ENCODE measurements at regions not wholly inside any gene's neighbourhood (a gene's known extent, or its start where the extent isn't known, plus 50 kb on each side); places are given as distances from the start of the nearest gene placed in this dataset.

DNA sequence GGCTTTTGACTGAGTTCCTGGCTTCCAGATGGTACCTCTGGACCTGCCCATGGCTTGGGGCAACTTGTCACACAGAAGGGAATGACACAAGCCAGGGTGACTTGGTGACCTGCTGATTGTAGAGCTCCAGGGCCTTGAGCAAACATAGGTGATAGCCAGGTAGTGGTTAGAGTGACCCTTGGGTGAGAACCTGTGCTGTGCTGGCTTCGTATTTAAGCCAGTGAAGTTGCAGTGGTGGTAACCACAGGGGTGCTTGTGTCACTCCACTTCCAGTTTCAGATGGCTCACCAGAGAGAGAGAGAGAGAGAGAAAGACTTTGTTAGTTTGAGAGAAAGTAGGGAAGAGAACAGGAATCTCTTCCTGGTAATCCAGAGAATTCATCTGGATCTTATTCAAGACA, 471.6 kb downstream of the ZIC3 start:
- no peaks in the 10 kb centered on the region for H3K4me1 Mint-ChIP-seq (ENCODE audit: unreplicated experiment)
- no peaks in the 10 kb centered on the region for H3K27me3 Mint-ChIP-seq (ENCODE audit: unreplicated experiment)
- H3K27ac Mint-ChIP-seq (ENCODE audit: unreplicated experiment): no peak overlapping the region
- no peak for DNase-seq (ENCODE audit: low spot score)
- no peak overlapping the region for H3K4me3 Mint-ChIP-seq (ENCODE audit: unreplicated experiment)
- H3K36me3 Mint-ChIP-seq (ENCODE audit: low read depth, unreplicated experiment): no peaks in the 10 kb centered on the region
- TF ChIP-seq, protein P1, sequence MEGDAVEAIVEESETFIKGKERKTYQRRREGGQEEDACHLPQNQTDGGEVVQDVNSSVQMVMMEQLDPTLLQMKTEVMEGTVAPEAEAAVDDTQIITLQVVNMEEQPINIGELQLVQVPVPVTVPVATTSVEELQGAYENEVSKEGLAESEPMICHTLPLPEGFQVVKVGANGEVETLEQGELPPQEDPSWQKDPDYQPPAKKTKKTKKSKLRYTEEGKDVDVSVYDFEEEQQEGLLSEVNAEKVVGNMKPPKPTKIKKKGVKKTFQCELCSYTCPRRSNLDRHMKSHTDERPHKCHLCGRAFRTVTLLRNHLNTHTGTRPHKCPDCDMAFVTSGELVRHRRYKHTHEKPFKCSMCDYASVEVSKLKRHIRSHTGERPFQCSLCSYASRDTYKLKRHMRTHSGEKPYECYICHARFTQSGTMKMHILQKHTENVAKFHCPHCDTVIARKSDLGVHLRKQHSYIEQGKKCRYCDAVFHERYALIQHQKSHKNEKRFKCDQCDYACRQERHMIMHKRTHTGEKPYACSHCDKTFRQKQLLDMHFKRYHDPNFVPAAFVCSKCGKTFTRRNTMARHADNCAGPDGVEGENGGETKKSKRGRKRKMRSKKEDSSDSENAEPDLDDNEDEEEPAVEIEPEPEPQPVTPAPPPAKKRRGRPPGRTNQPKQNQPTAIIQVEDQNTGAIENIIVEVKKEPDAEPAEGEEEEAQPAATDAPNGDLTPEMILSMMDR (IDR thresholded peaks at IDR 0.05; ENCODE audit: unreplicated experiment): no peak
- H3K9me3 Mint-ChIP-seq (ENCODE audit: unreplicated experiment): no peaks in the 10 kb centered on the region

- Mint-ChIP-seq H3K27ac (ENCODE audit: unreplicated experiment) (no peak overlapping the region), H3K4me1 (ENCODE audit: unreplicated experiment) (no peaks in the 10 kb centered on the region)
Measured at GRCh38 chrX:138057883-138058282, 492.0 kb downstream of the ZIC3 start.

DNA sequence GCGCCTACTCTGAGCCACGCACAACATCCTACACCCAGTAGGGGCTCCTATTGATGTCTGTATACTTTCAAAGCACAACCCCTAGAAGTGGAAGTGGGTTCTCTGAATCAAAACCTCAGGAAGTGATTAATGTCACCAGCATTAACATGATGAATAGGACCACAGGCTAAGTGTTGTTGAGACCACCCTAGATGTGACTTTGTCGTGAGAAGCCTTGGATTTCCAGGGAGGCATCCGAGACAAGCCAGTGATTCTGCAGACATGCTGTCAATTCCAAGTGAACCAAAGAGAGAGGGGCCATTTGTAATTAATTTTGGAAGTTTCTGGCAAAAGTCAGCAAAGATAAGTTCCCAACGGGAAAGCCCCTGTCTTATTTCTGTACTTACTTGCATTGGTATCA, 493.0 kb downstream of the ZIC3 start:
- Mint-ChIP-seq H3K27me3 (ENCODE audit: unreplicated experiment) (no peaks in the 10 kb centered on the region), H3K4me1 (ENCODE audit: unreplicated experiment) (no peaks in the 10 kb centered on the region), H3K9me3 (ENCODE audit: unreplicated experiment) (no peaks in the 10 kb centered on the region), H3K4me3 (ENCODE audit: unreplicated experiment) (no peak overlapping the region), H3K27ac (ENCODE audit: unreplicated experiment) (no peak overlapping the region), H3K36me3 (ENCODE audit: low read depth, unreplicated experiment) (no peaks in the 10 kb centered on the region)
- DNase-seq (ENCODE audit: low spot score): no peak
- TF ChIP-seq, protein P1 (IDR thresholded peaks at IDR 0.05; ENCODE audit: unreplicated experiment): no peak

More at GRCh38 chrX:138057883-138058282, 492.0 kb downstream of the ZIC3 start:
- H3K27me3 Mint-ChIP-seq (ENCODE audit: unreplicated experiment): no peaks in the 10 kb centered on the region
- no peaks in the 10 kb centered on the region for H3K9me3 Mint-ChIP-seq (ENCODE audit: unreplicated experiment)
- no peaks in the 10 kb centered on the region for H3K36me3 Mint-ChIP-seq (ENCODE audit: low read depth, unreplicated experiment)
- no peak for DNase-seq (ENCODE audit: low spot score)
- TF ChIP-seq, protein P1 (IDR thresholded peaks at IDR 0.05; ENCODE audit: unreplicated experiment): no peak
- no peak overlapping the region for H3K4me3 Mint-ChIP-seq (ENCODE audit: unreplicated experiment)

GRCh38 chrX:138067415-138067814, 501.5 kb downstream of the ZIC3 start:
- Mint-ChIP-seq H3K36me3 (ENCODE audit: low read depth, unreplicated experiment) (no peaks in the 10 kb centered on the region), H3K4me1 (ENCODE audit: unreplicated experiment) (no peaks in the 10 kb centered on the region), H3K27ac (ENCODE audit: unreplicated experiment) (no peak overlapping the region), H3K9me3 (ENCODE audit: unreplicated experiment) (no peaks in the 10 kb centered on the region), H3K4me3 (ENCODE audit: unreplicated experiment) (no peak overlapping the region), H3K27me3 (ENCODE audit: unreplicated experiment) (no peaks in the 10 kb centered on the region)
- TF ChIP-seq, protein P1 (IDR thresholded peaks at IDR 0.05; ENCODE audit: unreplicated experiment): no peak
- no peak for DNase-seq (ENCODE audit: low spot score)

DNA sequence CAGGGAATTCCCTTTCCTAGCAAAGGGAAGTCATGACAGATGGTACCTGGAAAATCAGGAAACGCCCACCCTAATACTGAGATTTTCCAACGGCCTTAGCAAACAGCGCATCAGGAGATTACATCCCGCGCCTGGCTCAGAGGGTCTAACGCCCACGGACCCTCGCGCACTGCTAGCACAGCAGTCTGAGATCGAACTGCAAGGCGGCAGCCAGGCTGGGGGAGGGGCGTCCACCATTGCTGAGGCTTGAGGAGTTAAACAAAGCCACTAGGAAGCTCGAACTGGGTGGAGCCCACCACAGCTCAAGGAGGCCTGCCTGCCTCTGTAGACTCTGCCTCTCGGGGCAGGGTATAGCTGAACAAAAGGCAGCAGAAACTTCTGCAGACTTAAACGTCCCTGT, 507.7 kb downstream of the ZIC3 start:
- H3K9me3 Mint-ChIP-seq (ENCODE audit: unreplicated experiment): no peaks in the 10 kb centered on the region
- no peak overlapping the region for H3K27ac Mint-ChIP-seq (ENCODE audit: unreplicated experiment)
- TF ChIP-seq, protein P1 (IDR thresholded peaks at IDR 0.05; ENCODE audit: unreplicated experiment): no peak
- H3K27me3 Mint-ChIP-seq (ENCODE audit: unreplicated experiment): no peaks in the 10 kb centered on the region
- H3K4me1 Mint-ChIP-seq (ENCODE audit: unreplicated experiment): no peaks in the 10 kb centered on the region
- H3K4me3 Mint-ChIP-seq (ENCODE audit: unreplicated experiment): no peak overlapping the region
- H3K36me3 Mint-ChIP-seq (ENCODE audit: low read depth, unreplicated experiment): no peaks in the 10 kb centered on the region
- DNase-seq (ENCODE audit: low spot score): no peak
